Kidney (tissue), 13 donors: ENCODE measurements at regions not wholly inside any gene's neighbourhood (a gene's known extent, or its start where the extent isn't known, plus 50 kb on each side); places are given as distances from the start of the nearest gene placed in this dataset.

Experiments
- DNase-seq, 5 donors: peaks; one replicate each; pipeline ENCODE4 v3.0.0-alpha.2; 2013 to 2020
- FAIRE-seq: peaks from 2 replicates; lab custom pipeline; 2012; peaks lifted over from hg19 to GRCh38; lab: Jason Lieb, UNC
- H3K27ac ChIP-seq, 2 donors: one replicate each; pipeline ENCODE4 v1.7.0; 2013; ENCODE audit warnings: low read depth in 2 of 2, low read length in 2 of 2, inconsistent platforms in 1 of 2
- H3K27me3 ChIP-seq: one replicate; pipeline ENCODE4 v1.7.1; 2013; ENCODE audit warnings: low read length, inconsistent platforms; ENCODE audit not compliant: control insufficient read depth, insufficient read depth
- H3K36me3 ChIP-seq, 3 donors: one replicate each; pipeline versions ENCODE4 v1.7.0 to v1.7.1; 2013; ENCODE audit warnings: low read length in 3 of 3, control low read depth in 1 of 3, inconsistent platforms in 1 of 3; ENCODE audit not compliant: insufficient read depth in 3 of 3, control insufficient read depth in 2 of 3
- H3K4me1 ChIP-seq, 3 donors: one replicate each; pipeline versions ENCODE4 v1.7.0 to v1.7.1; 2013; ENCODE audit warnings: low read length in 3 of 3, inconsistent platforms in 1 of 3, low read depth in 1 of 3; ENCODE audit not compliant: control insufficient read depth in 2 of 3, insufficient read depth in 2 of 3
- H3K4me3 ChIP-seq, 3 donors: one replicate each; pipeline versions ENCODE4 v1.7.0 to v1.8.1; 2013; ENCODE audit warnings: low read length in 3 of 3, control low read depth in 1 of 3, inconsistent platforms in 1 of 3
- H3K9ac ChIP-seq, 3 donors: one replicate each; pipeline versions ENCODE4 v1.7.0 to v1.7.1; 2013; ENCODE audit warnings: low read length in 3 of 3, control low read depth in 1 of 3, inconsistent platforms in 1 of 3
- H3K9me3 ChIP-seq, 3 donors: one replicate each; pipeline versions ENCODE4 v1.7.0 to v1.7.1; 2013; ENCODE audit warnings: low read length in 3 of 3, control low read depth in 1 of 3, inconsistent platforms in 1 of 3; ENCODE audit not compliant: control insufficient read depth in 2 of 3, insufficient read depth in 1 of 3
- intact Hi-C: fragments of 100-400 bp; cut with DNase I; formaldehyde crosslinking; loops from one replicate; pipeline ENCODE4 v1.11.1; 2022
- TF ChIP-seq, protein P1 (sequence below): IDR thresholded peaks from 3 replicates; pipeline ENCODE4 v1.5.1; 2012; ENCODE audit warnings: mild to moderate bottlenecking, moderate library complexity, borderline replicate concordance; ENCODE audit not compliant: insufficient read depth; ENCODE audit errors: extremely low read depth
- donor health status: control.
- donor health status: control.
- donor health status: control.
- donor health status: control.
- donor health status: control.
- donor health status: DM: yes; HTN: yes; CAD: no.
- donor health status: Normal renal cell carcinoma (clear cell type).

- Histone ChIP-seq H3K27me3 (no peaks in the 10 kb centered on the region), H3K9ac (no peak overlapping the region), H3K36me3 (no peaks in the 10 kb centered on the region), H3K4me1 (no peaks in the 10 kb centered on the region), H3K4me3 (no peak overlapping the region), H3K27ac (no peak overlapping the region), H3K9me3 (no peaks in the 10 kb centered on the region)
- TF ChIP-seq, protein P1, sequence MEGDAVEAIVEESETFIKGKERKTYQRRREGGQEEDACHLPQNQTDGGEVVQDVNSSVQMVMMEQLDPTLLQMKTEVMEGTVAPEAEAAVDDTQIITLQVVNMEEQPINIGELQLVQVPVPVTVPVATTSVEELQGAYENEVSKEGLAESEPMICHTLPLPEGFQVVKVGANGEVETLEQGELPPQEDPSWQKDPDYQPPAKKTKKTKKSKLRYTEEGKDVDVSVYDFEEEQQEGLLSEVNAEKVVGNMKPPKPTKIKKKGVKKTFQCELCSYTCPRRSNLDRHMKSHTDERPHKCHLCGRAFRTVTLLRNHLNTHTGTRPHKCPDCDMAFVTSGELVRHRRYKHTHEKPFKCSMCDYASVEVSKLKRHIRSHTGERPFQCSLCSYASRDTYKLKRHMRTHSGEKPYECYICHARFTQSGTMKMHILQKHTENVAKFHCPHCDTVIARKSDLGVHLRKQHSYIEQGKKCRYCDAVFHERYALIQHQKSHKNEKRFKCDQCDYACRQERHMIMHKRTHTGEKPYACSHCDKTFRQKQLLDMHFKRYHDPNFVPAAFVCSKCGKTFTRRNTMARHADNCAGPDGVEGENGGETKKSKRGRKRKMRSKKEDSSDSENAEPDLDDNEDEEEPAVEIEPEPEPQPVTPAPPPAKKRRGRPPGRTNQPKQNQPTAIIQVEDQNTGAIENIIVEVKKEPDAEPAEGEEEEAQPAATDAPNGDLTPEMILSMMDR = no peak
- intact Hi-C loops = no loop called here
- FAIRE-seq (no peak), DNase-seq (no peak)
Measured at GRCh38 chr14:95776798-95777534, 63.0 kb upstream of the TCL1A start.

DNA sequence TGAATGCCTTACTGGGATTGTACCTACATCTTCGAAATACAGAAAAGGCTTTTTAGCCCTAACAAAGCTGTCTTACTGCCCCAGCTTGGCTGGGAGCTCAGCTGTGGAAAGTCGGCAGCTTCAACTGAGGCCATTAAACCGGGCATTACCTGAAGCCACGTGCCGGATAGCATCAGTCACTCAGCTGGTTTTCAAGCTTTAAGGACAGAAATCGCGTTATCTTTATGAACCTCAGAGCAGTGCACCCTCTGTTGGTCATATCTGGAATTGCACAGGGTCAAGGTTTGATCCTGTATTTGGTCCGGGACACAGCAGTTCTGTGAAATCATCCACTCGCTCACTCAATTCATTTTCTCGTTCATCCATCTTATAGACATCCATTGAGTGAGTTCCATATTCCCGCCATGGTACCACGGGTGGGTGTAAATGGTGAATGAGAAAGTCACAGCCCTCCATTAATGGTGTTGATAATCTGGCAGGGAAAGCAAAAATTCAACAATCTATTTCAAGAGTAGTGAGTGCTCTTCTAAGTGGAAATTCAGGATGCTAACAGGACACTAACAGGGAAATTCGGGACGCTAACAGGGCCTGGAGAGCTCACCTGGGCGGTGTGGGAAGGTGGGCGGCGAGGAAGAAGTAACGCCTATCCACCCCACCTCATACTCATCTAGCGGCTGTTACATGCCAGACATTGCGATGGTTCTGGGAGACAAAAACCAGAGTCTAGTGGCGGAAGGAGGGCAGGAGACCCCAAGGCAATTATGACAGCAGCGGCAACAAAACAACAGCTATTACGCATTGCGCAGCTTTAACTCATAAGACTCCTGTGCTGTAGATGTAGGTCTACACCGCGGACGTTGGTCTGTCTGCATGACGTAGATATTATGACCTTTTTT lies 60.6 kb upstream of the TCL1A start:
- H3K4me1 ChIP-seq = no peaks in the 10 kb centered on the region
- H3K9me3 ChIP-seq = no peaks in the 10 kb centered on the region
- no peak overlapping the region for H3K4me3 ChIP-seq
- DNase-seq (peak in 4 of 5 donors; percentile 49 to 57 (median 55)), FAIRE-seq (no peak)
- TF ChIP-seq, protein P1 = peak; percentile 93
- intact Hi-C loops = no loop called here
- no peaks in the 10 kb centered on the region for H3K36me3 ChIP-seq
- no peak overlapping the region for H3K27ac ChIP-seq
- no peaks in the 10 kb centered on the region for H3K27me3 ChIP-seq
- H3K9ac ChIP-seq = no peak overlapping the region

DNA sequence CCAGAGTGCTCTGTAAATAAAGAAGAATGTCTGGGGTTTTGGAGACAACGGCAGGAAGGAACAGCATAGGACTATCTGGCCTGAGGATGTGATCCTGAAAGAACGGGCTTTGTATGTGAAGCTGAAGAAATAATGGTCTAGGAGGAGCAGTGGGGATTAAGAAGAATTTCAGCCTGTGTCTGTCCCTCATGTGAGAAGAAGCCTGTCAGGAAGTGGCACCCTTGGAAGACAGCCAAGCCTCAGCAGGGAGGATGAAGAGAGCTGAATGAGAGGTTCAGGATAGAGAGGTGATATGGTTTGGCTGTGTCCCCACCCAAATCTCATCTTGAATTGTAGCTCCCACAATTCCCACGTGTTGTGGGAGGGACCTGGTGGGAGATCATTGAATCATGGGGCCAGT lies 56.9 kb upstream of the TCL1A start:
- Histone ChIP-seq H3K9ac (no peak overlapping the region), H3K4me3 (no peak overlapping the region), H3K27ac (no peak overlapping the region), H3K9me3 (no peaks in the 10 kb centered on the region), H3K4me1 (no peaks in the 10 kb centered on the region), H3K36me3 (no peaks in the 10 kb centered on the region), H3K27me3 (no peaks in the 10 kb centered on the region)
- FAIRE-seq (no peak), DNase-seq (no peak)
- TF ChIP-seq, protein P1 = no peak
- intact Hi-C loops = no loop called here
